Dendritic cell treated with granulocyte-macrophage colony-stimulating factor and Interleukin-4, amounts not matched to agents 40 ng/mL and 50 ng/mL, for 4 days (primary cell): ENCODE measurements at regions not wholly inside any gene's neighbourhood (a gene's known extent, or its start where the extent isn't known, plus 50 kb on each side); places are given as distances from the start of the nearest gene placed in this dataset.

Source experiments
- H3K27ac Mint-ChIP-seq: one replicate; pipeline ENCODE4 v1.8.0; 2022; ENCODE audit warnings: mild to moderate bottlenecking, mixed read lengths
- H3K27me3 Mint-ChIP-seq: one replicate; pipeline ENCODE4 v1.8.0; 2022; ENCODE audit warnings: mild to moderate bottlenecking, mixed read lengths
- H3K36me3 Mint-ChIP-seq: one replicate; pipeline ENCODE4 v1.8.0; 2022; ENCODE audit warnings: low read depth, mixed read lengths
- H3K4me1 Mint-ChIP-seq: one replicate; pipeline ENCODE4 v1.8.0; 2022; ENCODE audit warnings: low read depth, mixed read lengths
- H3K4me3 Mint-ChIP-seq: one replicate; pipeline ENCODE4 v1.8.0; 2022; ENCODE audit warnings: mild to moderate bottlenecking, moderate library complexity, mixed read lengths
- H3K9me3 Mint-ChIP-seq: one replicate; pipeline ENCODE4 v1.8.0; 2022; ENCODE audit warnings: mixed read lengths
- intact Hi-C: fragments of 100-400 bp; cut with micrococcal nuclease; formaldehyde crosslinking; loops from one replicate; pipeline ENCODE4 v1.15.0; 2022

- Mint-ChIP-seq H3K4me3 (no peak overlapping the region), H3K27ac (no peak overlapping the region), H3K27me3 (no peaks in the 10 kb centered on the region), H3K9me3 (peaks cover 5% of the 10 kb centered on the region), H3K36me3 (no peaks in the 10 kb centered on the region), H3K4me1 (no peaks in the 10 kb centered on the region)
- intact Hi-C loops: no loop called here
Observed at GRCh38 chr4:30281986-30282385, 438.2 kb upstream of the PCDH7 start.

GRCh38 chr4:30283336-30283735, 436.8 kb upstream of the PCDH7 start:
- H3K36me3 Mint-ChIP-seq: no peaks in the 10 kb centered on the region
- intact Hi-C loops: no loop called here
- H3K27me3 Mint-ChIP-seq: no peaks in the 10 kb centered on the region
- H3K27ac Mint-ChIP-seq: no peak overlapping the region
- peaks cover 5% of the 10 kb centered on the region for H3K9me3 Mint-ChIP-seq
- H3K4me3 Mint-ChIP-seq: no peak overlapping the region
- H3K4me1 Mint-ChIP-seq: no peaks in the 10 kb centered on the region

- H3K27ac Mint-ChIP-seq: no peak overlapping the region
- no peak overlapping the region for H3K4me3 Mint-ChIP-seq
- no peaks in the 10 kb centered on the region for H3K4me1 Mint-ChIP-seq
- intact Hi-C loops: no loop called here
- no peaks in the 10 kb centered on the region for H3K27me3 Mint-ChIP-seq
- H3K9me3 Mint-ChIP-seq: no peaks in the 10 kb centered on the region
- no peaks in the 10 kb centered on the region for H3K36me3 Mint-ChIP-seq
Observed at GRCh38 chr4:30294295-30294694, 425.9 kb upstream of the PCDH7 start.

- Mint-ChIP-seq H3K4me3 (no peak overlapping the region), H3K36me3 (no peaks in the 10 kb centered on the region), H3K9me3 (no peaks in the 10 kb centered on the region), H3K27ac (no peak overlapping the region), H3K4me1 (no peaks in the 10 kb centered on the region), H3K27me3 (no peaks in the 10 kb centered on the region)
- intact Hi-C loops: no loop called here
Observed at GRCh38 chr4:30295652-30296051, 424.5 kb upstream of the PCDH7 start.

GRCh38 chr4:30314001-30314400, 406.2 kb upstream of the PCDH7 start:
- peaks cover 2% of the 10 kb centered on the region for H3K9me3 Mint-ChIP-seq
- no peaks in the 10 kb centered on the region for H3K27me3 Mint-ChIP-seq
- intact Hi-C loops: no loop called here
- H3K4me1 Mint-ChIP-seq: no peaks in the 10 kb centered on the region
- H3K4me3 Mint-ChIP-seq: no peak overlapping the region
- no peak overlapping the region for H3K27ac Mint-ChIP-seq
- no peaks in the 10 kb centered on the region for H3K36me3 Mint-ChIP-seq

- Mint-ChIP-seq H3K9me3 (peaks cover 23% of the 10 kb centered on the region), H3K27ac (no peak overlapping the region), H3K36me3 (no peaks in the 10 kb centered on the region), H3K4me1 (no peaks in the 10 kb centered on the region), H3K27me3 (no peaks in the 10 kb centered on the region), H3K4me3 (no peak overlapping the region)
- intact Hi-C loops: no loop called here
Observed at GRCh38 chr4:30330894-30331652, 389.1 kb upstream of the PCDH7 start.

GRCh38 chr4:30341731-30342130, 378.4 kb upstream of the PCDH7 start:
- Mint-ChIP-seq H3K4me1 (no peaks in the 10 kb centered on the region), H3K4me3 (no peak overlapping the region), H3K27me3 (no peaks in the 10 kb centered on the region), H3K27ac (no peak overlapping the region), H3K36me3 (no peaks in the 10 kb centered on the region), H3K9me3 (peaks cover 16% of the 10 kb centered on the region)
- intact Hi-C loops: no loop called here

- H3K27me3 Mint-ChIP-seq: no peaks in the 10 kb centered on the region
- H3K9me3 Mint-ChIP-seq: peaks cover 6% of the 10 kb centered on the region
- no peaks in the 10 kb centered on the region for H3K4me1 Mint-ChIP-seq
- no peak overlapping the region for H3K27ac Mint-ChIP-seq
- H3K4me3 Mint-ChIP-seq: no peak overlapping the region
- intact Hi-C loops: no loop called here
- H3K36me3 Mint-ChIP-seq: no peaks in the 10 kb centered on the region
Observed at GRCh38 chr4:30350288-30350687, 369.9 kb upstream of the PCDH7 start.

GRCh38 chr4:30354605-30355004, 365.6 kb upstream of the PCDH7 start:
- H3K36me3 Mint-ChIP-seq: no peaks in the 10 kb centered on the region

GRCh38 chr4:30362436-30362835, 357.7 kb upstream of the PCDH7 start:
- no peaks in the 10 kb centered on the region for H3K36me3 Mint-ChIP-seq
- no peak overlapping the region for H3K4me3 Mint-ChIP-seq
- H3K9me3 Mint-ChIP-seq: peaks cover 15% of the 10 kb centered on the region
- intact Hi-C loops: no loop called here
- H3K27ac Mint-ChIP-seq: no peak overlapping the region
- H3K27me3 Mint-ChIP-seq: no peaks in the 10 kb centered on the region
- H3K4me1 Mint-ChIP-seq: no peaks in the 10 kb centered on the region

More at GRCh38 chr4:30354605-30355004, 365.6 kb upstream of the PCDH7 start:
- H3K9me3 Mint-ChIP-seq: peaks cover 6% of the 10 kb centered on the region
- no peak overlapping the region for H3K4me3 Mint-ChIP-seq
- H3K27ac Mint-ChIP-seq: no peak overlapping the region
- H3K27me3 Mint-ChIP-seq: no peaks in the 10 kb centered on the region
- H3K4me1 Mint-ChIP-seq: no peaks in the 10 kb centered on the region
- intact Hi-C loops: no loop called here

GRCh38 chr4:30370105-30370504, 350.1 kb upstream of the PCDH7 start:
- H3K36me3 Mint-ChIP-seq: no peaks in the 10 kb centered on the region
- H3K4me1 Mint-ChIP-seq: no peaks in the 10 kb centered on the region
- no peak overlapping the region for H3K4me3 Mint-ChIP-seq
- no peaks in the 10 kb centered on the region for H3K27me3 Mint-ChIP-seq
- intact Hi-C loops: no loop called here
- H3K27ac Mint-ChIP-seq: no peak overlapping the region
- peaks cover 6% of the 10 kb centered on the region for H3K9me3 Mint-ChIP-seq

GRCh38 chr4:30380404-30380998, 339.7 kb upstream of the PCDH7 start:
- H3K27ac Mint-ChIP-seq: no peak overlapping the region
- no peaks in the 10 kb centered on the region for H3K4me1 Mint-ChIP-seq
- H3K27me3 Mint-ChIP-seq: no peaks in the 10 kb centered on the region
- H3K36me3 Mint-ChIP-seq: no peaks in the 10 kb centered on the region
- no peaks in the 10 kb centered on the region for H3K9me3 Mint-ChIP-seq
- intact Hi-C loops: no loop called here
- no peak overlapping the region for H3K4me3 Mint-ChIP-seq

GRCh38 chr4:30385650-30386049, 334.5 kb upstream of the PCDH7 start:
- H3K27ac Mint-ChIP-seq: no peak overlapping the region
- no peaks in the 10 kb centered on the region for H3K36me3 Mint-ChIP-seq
- H3K9me3 Mint-ChIP-seq: no peaks in the 10 kb centered on the region
- H3K4me1 Mint-ChIP-seq: no peaks in the 10 kb centered on the region
- H3K27me3 Mint-ChIP-seq: no peaks in the 10 kb centered on the region
- intact Hi-C loops: no loop called here
- no peak overlapping the region for H3K4me3 Mint-ChIP-seq

GRCh38 chr4:30386266-30386895, 333.8 kb upstream of the PCDH7 start:
- no peaks in the 10 kb centered on the region for H3K36me3 Mint-ChIP-seq
- no peak overlapping the region for H3K27ac Mint-ChIP-seq
- H3K4me1 Mint-ChIP-seq: no peaks in the 10 kb centered on the region
- intact Hi-C loops: no loop called here
- H3K9me3 Mint-ChIP-seq: no peaks in the 10 kb centered on the region
- H3K4me3 Mint-ChIP-seq: no peak overlapping the region
- no peaks in the 10 kb centered on the region for H3K27me3 Mint-ChIP-seq
